NCI-H2081 treated with DMSO at 0.1 percent for 48 hours (cell line): ENCODE measurements at regions not wholly inside any gene's neighbourhood (a gene's known extent, or its start where the extent isn't known, plus 50 kb on each side); places are given as distances from the start of the nearest gene placed in this dataset.

Source experiments
- DNase-seq: peaks from one replicate; lab custom pipeline; 2025; lab: John Stamatoyannopoulos, UW

- no peak for DNase-seq
Measured at GRCh38 chr10:84789026-84789425, 460.6 kb downstream of the CCSER2 start.

DNA sequence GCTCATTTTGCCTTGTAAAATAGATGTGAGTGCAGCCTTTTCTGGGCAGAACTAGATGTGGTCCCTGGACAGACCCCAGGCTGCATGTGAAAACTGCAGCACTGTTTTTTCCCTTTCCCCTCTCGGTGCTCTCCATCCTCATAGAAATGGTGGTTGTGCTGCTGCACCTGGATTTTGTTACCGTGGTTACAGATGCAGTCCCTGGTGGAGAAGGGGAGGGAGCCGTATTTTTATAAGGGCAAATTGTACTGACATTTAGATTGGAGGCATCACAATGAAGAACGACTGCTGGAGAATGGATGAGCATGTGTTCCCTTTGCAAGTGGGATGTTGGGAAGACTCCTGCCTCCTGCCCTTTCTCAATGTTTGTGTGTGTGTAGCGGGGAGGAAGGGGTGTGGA, 469.9 kb downstream of the CCSER2 start:
- DNase-seq: no peak

- DNase-seq: no peak
Measured at GRCh38 chr10:84801156-84801555, 472.8 kb downstream of the CCSER2 start.

DNA sequence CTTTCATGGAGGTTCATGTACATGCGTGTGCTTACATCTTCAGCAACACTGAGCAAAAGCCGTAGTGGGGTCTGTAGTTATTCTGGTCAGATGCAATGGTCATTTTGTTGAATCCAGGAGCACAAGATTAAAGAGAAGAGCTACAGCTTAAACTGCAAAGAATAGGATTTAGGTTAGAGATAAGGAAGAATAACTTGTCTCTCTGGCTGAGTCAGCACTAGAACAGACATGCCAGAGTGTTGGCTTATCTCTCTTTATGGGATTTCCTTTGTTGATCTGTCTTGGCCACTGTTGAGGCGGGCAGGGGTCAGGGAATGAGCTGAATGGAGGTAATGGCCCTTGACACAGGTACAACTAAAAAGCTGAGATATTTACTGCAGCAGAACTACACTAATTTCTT, 473.5 kb downstream of the CCSER2 start:
- DNase-seq: no peak

DNA sequence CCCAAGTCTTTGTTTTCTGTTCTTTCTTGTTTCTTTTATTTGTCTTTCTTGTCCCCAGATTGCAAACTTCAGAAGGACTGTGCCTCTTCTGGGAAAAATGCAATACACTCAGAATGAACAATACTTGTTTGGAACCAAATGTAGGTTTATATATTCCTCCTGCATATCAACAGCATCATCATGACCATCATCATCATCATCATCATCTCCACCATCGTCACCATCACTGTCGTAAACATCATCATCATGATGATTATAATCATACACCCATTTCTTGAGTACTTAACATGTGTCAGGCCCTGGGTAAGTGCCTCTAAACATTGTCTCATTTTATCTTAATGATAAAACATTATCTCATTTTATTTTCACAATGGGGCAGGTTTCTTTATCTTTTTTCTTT, 476.8 kb downstream of the CCSER2 start:
- DNase-seq: no peak

- DNase-seq: no peak
Measured at GRCh38 chr10:84811113-84811512, 482.7 kb downstream of the CCSER2 start.

GRCh38 chr10:84818961-84819360, 490.6 kb downstream of the CCSER2 start:
- DNase-seq: no peak

- DNase-seq: peak; percentile 10
Measured at GRCh38 chr10:84820120-84820519, 491.7 kb downstream of the CCSER2 start.

DNA sequence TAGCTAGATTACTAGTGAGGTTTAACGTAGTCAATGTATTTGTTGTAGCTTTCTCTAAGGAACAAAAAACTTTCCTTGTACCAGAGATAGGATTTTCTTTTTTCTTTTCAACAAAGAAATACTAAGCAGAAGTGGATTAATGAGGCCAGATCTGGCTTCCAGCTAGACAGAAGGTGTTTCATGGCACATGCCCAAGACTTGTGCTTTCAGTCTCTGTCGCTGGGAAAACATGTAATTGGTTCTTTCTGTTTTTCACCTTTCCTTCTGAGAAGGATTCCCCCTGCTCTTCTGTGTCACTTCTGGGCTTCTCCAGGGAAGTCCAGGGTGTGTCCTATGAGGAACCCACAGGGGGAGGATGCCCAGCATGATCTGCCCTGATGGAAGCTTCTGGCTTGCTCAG, 492.2 kb downstream of the CCSER2 start:
- no peak for DNase-seq

GRCh38 chr10:84822931-84823630, 494.7 kb downstream of the CCSER2 start:
- DNase-seq: no peak

GRCh38 chr10:84824525-84824924, 496.1 kb downstream of the CCSER2 start:
- no peak for DNase-seq

DNA sequence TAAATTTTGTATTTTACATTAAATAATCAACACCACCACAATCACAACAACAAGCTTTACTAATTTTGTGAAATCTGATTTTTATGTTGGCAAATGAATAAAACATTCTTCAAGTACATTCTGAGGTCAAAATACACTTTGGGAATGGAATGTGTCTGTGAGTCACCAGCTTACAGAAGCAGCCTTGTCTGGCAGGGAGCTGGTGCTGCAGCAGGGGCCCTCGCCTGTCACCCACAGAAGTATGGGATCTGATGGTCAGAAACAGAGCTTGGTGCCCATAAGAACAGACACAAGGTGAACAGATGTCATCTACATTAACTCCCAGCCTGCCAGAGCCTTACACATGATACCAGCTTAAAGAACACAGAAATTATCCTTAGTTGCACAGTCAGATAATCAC, 496.9 kb downstream of the CCSER2 start:
- no peak for DNase-seq

- no peak for DNase-seq
Measured at GRCh38 chr10:84826704-84827103, 498.3 kb downstream of the CCSER2 start.

GRCh38 chr10:84829131-84829530, 500.7 kb downstream of the CCSER2 start:
- DNase-seq: no peak

DNA sequence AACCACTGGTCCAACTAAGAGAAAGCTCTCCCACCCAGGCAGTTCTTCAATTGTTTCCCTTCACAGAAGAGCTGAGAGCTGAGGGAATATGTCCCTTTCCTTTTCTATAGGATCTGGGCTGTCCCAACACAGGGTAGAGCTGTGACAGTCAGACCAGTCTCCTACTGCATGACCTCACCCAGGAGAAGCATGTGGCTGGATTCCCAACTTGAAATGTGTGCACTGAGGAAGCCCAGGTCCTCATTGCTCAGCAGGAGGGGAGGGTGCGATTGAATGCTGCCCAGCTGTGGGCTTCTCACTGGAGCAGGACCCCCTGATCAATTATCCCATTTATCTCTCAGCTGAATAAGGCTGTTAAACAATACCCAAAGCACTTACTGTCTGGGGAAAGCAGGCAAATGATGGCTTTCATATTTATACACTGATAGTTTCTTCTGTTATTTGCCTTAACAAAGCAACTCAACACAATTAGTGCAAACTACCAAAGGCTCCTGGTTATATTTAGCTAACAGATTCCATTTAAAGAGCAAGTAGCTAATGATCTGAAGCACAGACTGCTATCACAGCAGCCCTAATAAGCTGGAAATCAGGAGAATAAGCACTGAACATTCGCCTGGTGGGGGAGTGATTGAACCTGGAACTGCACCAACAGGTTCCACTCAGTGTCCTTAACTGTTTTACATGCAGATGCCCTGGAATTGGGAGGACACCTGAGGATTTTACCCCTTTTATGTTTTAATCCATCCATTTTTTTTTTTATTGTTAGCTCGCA, 508.8 kb downstream of the CCSER2 start:
- peak; percentile 18 for DNase-seq

DNA sequence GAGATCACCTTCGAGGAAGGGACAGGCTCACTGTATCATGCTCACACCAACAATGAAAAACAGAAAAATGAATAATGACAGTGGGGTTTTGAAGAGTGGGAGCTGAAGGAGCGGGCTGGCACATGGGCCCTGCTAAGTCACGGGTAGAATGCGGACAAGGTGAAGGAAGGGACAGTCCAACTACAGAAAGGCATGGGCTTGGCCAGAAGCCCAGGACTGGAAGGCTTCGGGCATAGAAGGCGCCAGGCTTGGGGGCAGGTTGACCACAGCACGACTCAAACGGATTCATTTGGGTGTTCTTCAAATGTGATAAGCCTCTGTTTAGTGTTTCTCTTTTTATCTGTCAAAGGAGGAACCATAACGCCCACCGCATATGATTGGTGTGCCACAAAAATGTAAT, 509.5 kb downstream of the CCSER2 start:
- no peak for DNase-seq

DNA sequence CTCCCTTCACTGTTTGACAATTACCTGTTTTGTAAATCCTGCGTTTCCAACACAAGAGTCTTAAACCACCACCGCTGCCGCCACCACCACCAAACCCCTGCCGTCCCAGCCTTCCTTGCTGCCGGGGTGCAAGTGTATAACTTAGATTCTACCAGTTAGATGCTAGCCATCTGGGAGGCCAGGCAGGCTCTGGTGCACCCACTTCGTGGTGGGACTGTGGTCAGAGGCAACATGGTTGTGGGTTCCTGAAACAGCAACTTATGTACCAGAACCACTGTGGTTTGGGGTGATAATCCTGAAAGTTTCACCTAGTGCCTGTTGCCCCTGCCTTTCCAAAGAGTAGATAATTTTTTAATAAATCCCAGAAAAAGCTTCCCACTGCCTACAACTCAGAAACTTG, 510.5 kb downstream of the CCSER2 start:
- DNase-seq: no peak

- no peak for DNase-seq
Measured at GRCh38 chr10:84842593-84842992, 514.2 kb downstream of the CCSER2 start.

- DNase-seq: no peak
Measured at GRCh38 chr10:84844461-84844860, 516.1 kb downstream of the CCSER2 start.

GRCh38 chr10:84845628-84846261, 517.4 kb downstream of the CCSER2 start:
- no peak for DNase-seq

DNA sequence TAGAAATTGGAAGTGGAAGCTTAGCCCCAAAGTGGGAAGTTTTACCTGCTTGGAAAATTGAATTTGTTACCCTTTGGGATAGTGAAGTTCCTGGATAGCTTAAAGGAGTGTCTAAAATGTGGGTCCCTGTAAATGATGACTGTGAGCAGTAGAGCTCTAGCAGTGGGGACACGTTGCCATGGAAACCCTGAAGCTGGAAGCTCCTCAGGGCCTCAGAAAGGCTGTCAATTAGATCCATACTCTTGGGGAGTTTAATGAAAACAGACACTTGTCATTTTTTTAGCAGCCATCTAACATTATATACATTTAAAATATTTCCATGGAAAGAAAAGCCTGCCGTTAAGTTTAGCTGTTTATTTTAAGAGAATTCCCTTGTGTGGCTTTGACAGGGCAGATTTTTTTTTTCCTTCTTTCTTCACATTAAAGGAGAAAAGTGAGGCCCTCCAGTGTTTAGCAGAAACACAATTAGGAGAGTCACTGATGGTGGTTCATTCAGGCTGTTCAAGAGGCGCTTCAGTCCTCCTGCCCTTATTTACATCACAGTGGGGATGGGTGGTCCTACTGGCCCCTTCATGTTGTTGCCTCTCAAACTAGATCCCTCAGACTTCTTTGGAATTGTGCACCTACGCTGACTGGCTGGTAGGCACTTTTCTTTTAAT, 518.4 kb downstream of the CCSER2 start:
- no peak for DNase-seq

DNA sequence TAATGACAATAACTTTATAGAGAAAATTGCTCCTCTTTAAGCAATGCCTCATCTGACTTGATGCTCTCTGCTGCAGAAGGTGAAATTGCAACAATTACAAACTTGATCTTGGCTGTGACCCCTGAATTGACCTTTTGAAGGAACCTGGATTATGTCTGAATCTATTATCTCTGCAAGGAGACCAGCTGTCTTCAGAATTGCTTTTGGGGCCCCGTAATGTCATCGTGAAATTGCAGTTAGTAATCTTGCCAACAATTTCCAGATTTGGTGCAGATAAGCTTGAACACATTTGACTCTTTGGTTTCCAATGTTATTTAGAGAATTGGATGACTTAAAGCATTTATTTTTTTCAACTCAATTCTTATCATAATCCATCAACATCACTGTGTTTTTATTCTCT, 520.6 kb downstream of the CCSER2 start:
- DNase-seq: no peak

GRCh38 chr10:84850826-84851225, 522.4 kb downstream of the CCSER2 start:
- no peak for DNase-seq
